A204.1 (cell line): ENCODE measurements at regions not wholly inside any gene's neighbourhood (a gene's known extent, or its start where the extent isn't known, plus 50 kb on each side); places are given as distances from the start of the nearest gene placed in this dataset.
"Not testable (repeated sequence)": the region's sequence is repeated elsewhere in the genome, so short reads cannot be mapped to it uniquely, and the experiment has no call there.

Experiments
- FAIRE-seq: peaks from 2 replicates; lab custom pipeline; 2012; peaks lifted over from hg19 to GRCh38; lab: Jason Lieb, UNC

- no peak for FAIRE-seq
Measured at GRCh38 chr12:92259696-92260251, 114.1 kb upstream of the BTG1 start.

- FAIRE-seq, result no peak
Measured at GRCh38 chr12:92259291-92259690, 113.6 kb upstream of the BTG1 start.

- FAIRE-seq, result no peak
Measured at GRCh38 chr12:92257261-92257660, 111.6 kb upstream of the BTG1 start.

- FAIRE-seq, result no peak
Measured at GRCh38 chr12:92255741-92256140, 110.1 kb upstream of the BTG1 start.

GRCh38 chr12:92253301-92253700, 107.7 kb upstream of the BTG1 start:
- FAIRE-seq, result no peak

- no peak for FAIRE-seq
Measured at GRCh38 chr12:92248977-92249376, 103.3 kb upstream of the BTG1 start.

GRCh38 chr12:92244036-92244435, 98.4 kb upstream of the BTG1 start:
- FAIRE-seq, result no peak

- FAIRE-seq, result no peak
Measured at GRCh38 chr12:92242907-92243306, 97.3 kb upstream of the BTG1 start.

- no peak for FAIRE-seq
Measured at GRCh38 chr12:92237762-92238523, 92.3 kb upstream of the BTG1 start.

GRCh38 chr12:92237262-92237661, 91.6 kb upstream of the BTG1 start:
- FAIRE-seq, result no peak

- FAIRE-seq, result no peak
Measured at GRCh38 chr12:92235703-92236472, 90.2 kb upstream of the BTG1 start.

GRCh38 chr12:92234533-92234932, 88.9 kb upstream of the BTG1 start:
- FAIRE-seq, result no peak

GRCh38 chr12:92233346-92234015, 87.8 kb upstream of the BTG1 start:
- FAIRE-seq, result no peak

GRCh38 chr12:92232371-92232932, 86.8 kb upstream of the BTG1 start:
- not testable (repeated sequence) for FAIRE-seq

- not testable (repeated sequence) for FAIRE-seq
Measured at GRCh38 chr12:92231945-92232344, 86.3 kb upstream of the BTG1 start.

GRCh38 chr12:92231532-92231931, 85.9 kb upstream of the BTG1 start:
- FAIRE-seq, result not testable (repeated sequence)

GRCh38 chr12:92229381-92229780, 83.7 kb upstream of the BTG1 start:
- no peak for FAIRE-seq

- FAIRE-seq, result no peak
Measured at GRCh38 chr12:92226961-92227360, 81.3 kb upstream of the BTG1 start.

GRCh38 chr12:92226071-92226661, 80.5 kb upstream of the BTG1 start:
- no peak for FAIRE-seq

GRCh38 chr12:92224685-92225331, 79.2 kb upstream of the BTG1 start:
- FAIRE-seq, result no peak

GRCh38 chr12:92223481-92223880, 77.8 kb upstream of the BTG1 start:
- no peak for FAIRE-seq
